Endothelial cell of hepatic sinusoid (primary cell): ENCODE measurements at regions not wholly inside any gene's neighbourhood (a gene's known extent, or its start where the extent isn't known, plus 50 kb on each side); places are given as distances from the start of the nearest gene placed in this dataset.
"Not testable (repeated sequence)": the region's sequence is repeated elsewhere in the genome, so short reads cannot be mapped to it uniquely, and the experiment has no call there.

Source experiments
- in situ Hi-C: cut with HindIII; loops from 2 replicates; pipeline ENCODE4 v1.10.0; 2017; ENCODE audit warnings: low sequenced_read_pairs

GRCh38 chrX:39029221-39029620 lies 228.0 kb downstream of the MID1IP1 start:
- in situ Hi-C loops, result no loop called here

GRCh38 chrX:39030636-39031035 lies 229.4 kb downstream of the MID1IP1 start:
- in situ Hi-C loops, result no loop called here

- in situ Hi-C loops, result no loop called here
These were observed 238.6 kb downstream of the MID1IP1 start for GRCh38 chrX:39039890-39040289.

- in situ Hi-C loops, result no loop called here
These were observed 242.7 kb downstream of the MID1IP1 start for GRCh38 chrX:39043838-39044550.

GRCh38 chrX:39047174-39047573 lies 245.9 kb downstream of the MID1IP1 start:
- in situ Hi-C loops, result no loop called here

- in situ Hi-C loops, result no loop called here
These were observed 248.7 kb downstream of the MID1IP1 start for GRCh38 chrX:39049975-39050374.

- in situ Hi-C loops, result no loop called here
These were observed 249.2 kb downstream of the MID1IP1 start for GRCh38 chrX:39050427-39050826.

- in situ Hi-C loops, result no loop called here
These were observed 251.5 kb downstream of the MID1IP1 start for GRCh38 chrX:39052751-39053150.

GRCh38 chrX:39058724-39059123 lies 257.5 kb downstream of the MID1IP1 start:
- in situ Hi-C loops, result no loop called here

- in situ Hi-C loops, result no loop called here
These were observed 258.6 kb downstream of the MID1IP1 start for GRCh38 chrX:39059866-39060265.

GRCh38 chrX:39063037-39063436 lies 261.8 kb downstream of the MID1IP1 start:
- in situ Hi-C loops, result no loop called here

GRCh38 chrX:39063702-39064101 lies 262.4 kb downstream of the MID1IP1 start:
- in situ Hi-C loops, result no loop called here

GRCh38 chrX:39065051-39065871 lies 264.0 kb downstream of the MID1IP1 start:
- in situ Hi-C loops, result no loop called here

- in situ Hi-C loops, result no loop called here
These were observed 266.6 kb downstream of the MID1IP1 start for GRCh38 chrX:39067866-39068265.

- in situ Hi-C loops, result not testable (repeated sequence)
These were observed 267.4 kb downstream of the MID1IP1 start for GRCh38 chrX:39068634-39069033.

- in situ Hi-C loops, result no loop called here
These were observed 268.8 kb downstream of the MID1IP1 start for GRCh38 chrX:39070009-39070408.

GRCh38 chrX:39073131-39073530 lies 271.9 kb downstream of the MID1IP1 start:
- in situ Hi-C loops, result no loop called here

GRCh38 chrX:39096599-39096998 lies 295.3 kb downstream of the MID1IP1 start:
- in situ Hi-C loops, result no loop called here

GRCh38 chrX:39104745-39105144 lies 303.5 kb downstream of the MID1IP1 start:
- in situ Hi-C loops, result no loop called here

- in situ Hi-C loops, result no loop called here
These were observed 310.9 kb downstream of the MID1IP1 start for GRCh38 chrX:39112143-39112542.

GRCh38 chrX:39115166-39115565 lies 313.9 kb downstream of the MID1IP1 start:
- in situ Hi-C loops, result no loop called here

GRCh38 chrX:39117101-39117500 lies 315.8 kb downstream of the MID1IP1 start:
- in situ Hi-C loops, result no loop called here
